ENCODE measurements at regions not wholly inside any gene's neighbourhood (a gene's known extent, or its start where the extent isn't known, plus 50 kb on each side); places are given as distances from the start of the nearest gene placed in this dataset.

DNA sequence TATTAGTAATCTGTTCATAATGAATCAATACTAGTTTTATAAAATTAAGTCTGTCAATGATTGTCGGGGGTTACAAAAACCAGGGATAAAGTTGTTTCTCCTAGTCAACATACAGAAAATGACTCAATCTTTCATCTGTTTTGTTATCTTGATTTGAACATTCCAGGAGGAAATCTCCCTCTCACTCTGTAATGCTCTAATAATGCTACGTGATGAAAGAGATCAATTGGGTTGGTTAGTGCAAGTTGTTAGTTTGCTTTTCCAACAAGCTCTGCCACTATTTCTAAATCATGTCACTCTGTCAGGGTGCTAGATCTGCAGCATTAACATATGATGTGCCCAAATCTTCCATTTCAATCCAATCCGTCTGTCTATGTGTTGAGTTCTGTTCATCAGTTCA, 379.5 kb upstream of the GJE1 start:
- TF ChIP-seq POLR2AphosphoS5 (IDR thresholded peaks at IDR 0.05) (no peak), EP300 (IDR thresholded peaks at IDR 0.05) (no peak), POLR2A (IDR thresholded peaks at IDR 0.05) (no peak)
- TF ChIP-seq, protein P1, sequence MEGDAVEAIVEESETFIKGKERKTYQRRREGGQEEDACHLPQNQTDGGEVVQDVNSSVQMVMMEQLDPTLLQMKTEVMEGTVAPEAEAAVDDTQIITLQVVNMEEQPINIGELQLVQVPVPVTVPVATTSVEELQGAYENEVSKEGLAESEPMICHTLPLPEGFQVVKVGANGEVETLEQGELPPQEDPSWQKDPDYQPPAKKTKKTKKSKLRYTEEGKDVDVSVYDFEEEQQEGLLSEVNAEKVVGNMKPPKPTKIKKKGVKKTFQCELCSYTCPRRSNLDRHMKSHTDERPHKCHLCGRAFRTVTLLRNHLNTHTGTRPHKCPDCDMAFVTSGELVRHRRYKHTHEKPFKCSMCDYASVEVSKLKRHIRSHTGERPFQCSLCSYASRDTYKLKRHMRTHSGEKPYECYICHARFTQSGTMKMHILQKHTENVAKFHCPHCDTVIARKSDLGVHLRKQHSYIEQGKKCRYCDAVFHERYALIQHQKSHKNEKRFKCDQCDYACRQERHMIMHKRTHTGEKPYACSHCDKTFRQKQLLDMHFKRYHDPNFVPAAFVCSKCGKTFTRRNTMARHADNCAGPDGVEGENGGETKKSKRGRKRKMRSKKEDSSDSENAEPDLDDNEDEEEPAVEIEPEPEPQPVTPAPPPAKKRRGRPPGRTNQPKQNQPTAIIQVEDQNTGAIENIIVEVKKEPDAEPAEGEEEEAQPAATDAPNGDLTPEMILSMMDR (IDR thresholded peaks at IDR 0.05), result no peak
